Stomach (tissue), 4 donors: ENCODE measurements at regions not wholly inside any gene's neighbourhood (a gene's known extent, or its start where the extent isn't known, plus 50 kb on each side); places are given as distances from the start of the nearest gene placed in this dataset.

Experiments
- EP300 ChIP-seq: sonication (generic); formaldehyde crosslinking; IDR thresholded peaks from one replicate; pipeline ENCODE4 v1.6.1; 2017; ENCODE audit warnings: antibody characterized with exemption
- POLR2A ChIP-seq, 4 donors: fragments of 450-650 bp; IDR thresholded peaks; one replicate each; pipeline ENCODE4 v1.6.1; 2016; ENCODE audit warnings: antibody characterized with exemption in 4 of 4, control low read depth in 2 of 4, mild to moderate bottlenecking in 1 of 4, moderate library complexity in 1 of 4
- POLR2AphosphoS5 ChIP-seq, 3 donors: sonication (generic); formaldehyde crosslinking; IDR thresholded peaks; one replicate each; pipeline ENCODE4 v1.6.1; 2016; ENCODE audit warnings: antibody characterized with exemption in 3 of 3
- TF ChIP-seq, protein P1 (sequence below), 7 experiments: fragments of 450-650 bp in 4 of 7; fragments of 200-600 bp in 3 of 7; sonication (generic) in 3 of 7; IDR thresholded peaks; one replicate each; pipeline ENCODE4 v1.5.1; 2016 to 2019; ENCODE audit warnings: antibody characterized with exemption in 7 of 7, control low read depth in 2 of 7, mild to moderate bottlenecking in 1 of 7

DNA sequence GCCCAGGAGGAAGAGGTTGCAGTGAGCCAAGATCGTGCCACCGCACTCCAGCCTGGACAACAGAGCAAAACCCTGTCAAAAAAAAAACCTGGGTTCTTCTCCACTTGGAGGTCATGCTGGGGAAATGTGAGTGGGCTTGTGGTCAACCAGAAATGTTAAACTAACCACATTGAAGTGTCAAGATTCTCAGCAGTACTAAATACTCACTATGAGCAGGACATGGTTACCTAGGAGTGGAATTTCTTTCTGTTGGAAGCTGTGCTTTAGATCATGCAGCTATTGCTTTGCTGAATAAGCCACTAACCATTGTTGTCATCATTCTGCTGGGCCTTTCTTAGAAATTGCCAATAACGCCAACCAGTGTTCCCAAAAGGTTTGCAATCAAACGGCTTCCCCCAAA is 253.3 kb upstream of the TSHZ3 start:
- TF ChIP-seq POLR2A (IDR thresholded peaks at IDR 0.05) (no peak), POLR2AphosphoS5 (IDR thresholded peaks at IDR 0.05) (no peak), EP300 (no peak)
- TF ChIP-seq, protein P1, sequence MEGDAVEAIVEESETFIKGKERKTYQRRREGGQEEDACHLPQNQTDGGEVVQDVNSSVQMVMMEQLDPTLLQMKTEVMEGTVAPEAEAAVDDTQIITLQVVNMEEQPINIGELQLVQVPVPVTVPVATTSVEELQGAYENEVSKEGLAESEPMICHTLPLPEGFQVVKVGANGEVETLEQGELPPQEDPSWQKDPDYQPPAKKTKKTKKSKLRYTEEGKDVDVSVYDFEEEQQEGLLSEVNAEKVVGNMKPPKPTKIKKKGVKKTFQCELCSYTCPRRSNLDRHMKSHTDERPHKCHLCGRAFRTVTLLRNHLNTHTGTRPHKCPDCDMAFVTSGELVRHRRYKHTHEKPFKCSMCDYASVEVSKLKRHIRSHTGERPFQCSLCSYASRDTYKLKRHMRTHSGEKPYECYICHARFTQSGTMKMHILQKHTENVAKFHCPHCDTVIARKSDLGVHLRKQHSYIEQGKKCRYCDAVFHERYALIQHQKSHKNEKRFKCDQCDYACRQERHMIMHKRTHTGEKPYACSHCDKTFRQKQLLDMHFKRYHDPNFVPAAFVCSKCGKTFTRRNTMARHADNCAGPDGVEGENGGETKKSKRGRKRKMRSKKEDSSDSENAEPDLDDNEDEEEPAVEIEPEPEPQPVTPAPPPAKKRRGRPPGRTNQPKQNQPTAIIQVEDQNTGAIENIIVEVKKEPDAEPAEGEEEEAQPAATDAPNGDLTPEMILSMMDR (IDR thresholded peaks at IDR 0.05), result no peak
